WERI-Rb-1 (cell line): ENCODE measurements at regions not wholly inside any gene's neighbourhood (a gene's known extent, or its start where the extent isn't known, plus 50 kb on each side); places are given as distances from the start of the nearest gene placed in this dataset.

Experiments used
- DNase-seq: peaks from one replicate; pipeline ENCODE4 v3.0.0-alpha.2; 2020
- H3K27ac ChIP-seq: fragments of 250-450 bp; sonication (Bioruptor Pico); 2 replicates; pipeline ENCODE4 v1.5.1; 2020; ENCODE audit warnings: mild to moderate bottlenecking, moderate library complexity
- H3K27me3 ChIP-seq: fragments of 250-450 bp; sonication (Bioruptor Pico); 2 replicates; pipeline ENCODE4 v1.5.1; 2021; ENCODE audit warnings: mild to moderate bottlenecking, low read depth, moderate library complexity; ENCODE audit not compliant: insufficient read depth, severe bottlenecking
- H3K36me3 ChIP-seq: fragments of 250-450 bp; sonication (Bioruptor Pico); 2 replicates; pipeline ENCODE4 v1.5.1; 2020; ENCODE audit warnings: mild to moderate bottlenecking, moderate library complexity
- H3K4me3 ChIP-seq: 2 replicates; pipeline ENCODE4 v1.5.1; 2011; ENCODE audit warnings: low read depth, mild to moderate bottlenecking, control low read depth, low read length
- H3K9me3 ChIP-seq: fragments of 250-450 bp; sonication (Bioruptor Pico); 2 replicates; pipeline ENCODE4 v1.5.1; 2021; ENCODE audit warnings: mild to moderate bottlenecking, moderate library complexity; ENCODE audit not compliant: severe bottlenecking
- CTCF ChIP-seq: IDR thresholded peaks from 2 replicates; pipeline ENCODE4 v1.5.1; 2011; ENCODE audit warnings: low read depth, mild to moderate bottlenecking, control low read depth, inconsistent platforms, low read length

- H3K36me3 ChIP-seq: no peaks in the 10 kb centered on the region
- no peak overlapping the region for H3K27ac ChIP-seq
- no peak overlapping the region for H3K4me3 ChIP-seq
- no peak for DNase-seq
- no peaks in the 10 kb centered on the region for H3K9me3 ChIP-seq
- peaks cover 19% of the 10 kb centered on the region for H3K27me3 ChIP-seq
- TF ChIP-seq CTCF: no peak
Measured at GRCh38 chr7:41584746-41585145, 118.1 kb downstream of the INHBA start.

GRCh38 chr7:41582116-41582515 lies 120.8 kb downstream of the INHBA start:
- Histone ChIP-seq H3K27ac (no peak overlapping the region), H3K36me3 (no peaks in the 10 kb centered on the region), H3K27me3 (peaks cover 13% of the 10 kb centered on the region), H3K9me3 (no peaks in the 10 kb centered on the region), H3K4me3 (no peak overlapping the region)
- no peak for TF ChIP-seq CTCF
- DNase-seq: no peak

GRCh38 chr7:41581041-41581440 lies 121.8 kb downstream of the INHBA start:
- H3K27ac ChIP-seq: no peak overlapping the region
- H3K27me3 ChIP-seq: peaks cover 15% of the 10 kb centered on the region
- DNase-seq: no peak
- H3K9me3 ChIP-seq: no peaks in the 10 kb centered on the region
- no peak overlapping the region for H3K4me3 ChIP-seq
- no peaks in the 10 kb centered on the region for H3K36me3 ChIP-seq
- TF ChIP-seq CTCF: no peak

- Histone ChIP-seq H3K36me3 (no peaks in the 10 kb centered on the region), H3K27ac (no peak overlapping the region), H3K9me3 (no peaks in the 10 kb centered on the region), H3K27me3 (peaks cover 17% of the 10 kb centered on the region), H3K4me3 (no peak overlapping the region)
- TF ChIP-seq CTCF: no peak
- DNase-seq: no peak
Measured at GRCh38 chr7:41579961-41580935, 122.6 kb downstream of the INHBA start.

GRCh38 chr7:41578700-41579099 lies 124.2 kb downstream of the INHBA start:
- no peak for DNase-seq
- H3K27me3 ChIP-seq: peaks cover 14% of the 10 kb centered on the region
- no peak overlapping the region for H3K4me3 ChIP-seq
- no peaks in the 10 kb centered on the region for H3K36me3 ChIP-seq
- H3K27ac ChIP-seq: no peak overlapping the region
- no peak for TF ChIP-seq CTCF
- no peaks in the 10 kb centered on the region for H3K9me3 ChIP-seq

GRCh38 chr7:41576166-41576565 lies 126.7 kb downstream of the INHBA start:
- no peak for DNase-seq
- H3K27me3 ChIP-seq: peaks cover 23% of the 10 kb centered on the region
- TF ChIP-seq CTCF: no peak
- no peaks in the 10 kb centered on the region for H3K36me3 ChIP-seq
- H3K9me3 ChIP-seq: no peaks in the 10 kb centered on the region
- no peak overlapping the region for H3K4me3 ChIP-seq
- H3K27ac ChIP-seq: no peak overlapping the region
